ENCODE measurements at regions not wholly inside any gene's neighbourhood (a gene's known extent, or its start where the extent isn't known, plus 50 kb on each side); places are given as distances from the start of the nearest gene placed in this dataset.

DNA sequence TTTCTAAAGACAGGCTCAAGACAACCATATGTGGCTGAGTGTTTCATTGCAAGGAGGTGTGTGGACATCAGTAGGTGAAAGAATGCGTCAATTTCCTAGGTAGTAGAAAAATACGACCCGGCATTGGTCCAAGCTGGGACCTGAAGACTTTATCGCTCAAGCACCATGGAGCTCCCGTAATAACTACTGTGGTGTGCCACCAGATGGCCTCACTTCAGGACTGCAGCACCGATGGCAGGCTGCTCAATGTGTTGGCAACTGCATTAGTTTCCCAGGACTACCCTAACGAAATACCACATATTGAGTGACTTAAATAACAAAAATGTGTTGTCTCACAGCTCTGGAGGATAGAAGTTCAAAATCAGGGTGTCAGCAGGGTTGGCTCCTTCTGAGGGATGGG lies 72.4 kb upstream of the FAT3 start:
- TF ChIP-seq, protein P1, sequence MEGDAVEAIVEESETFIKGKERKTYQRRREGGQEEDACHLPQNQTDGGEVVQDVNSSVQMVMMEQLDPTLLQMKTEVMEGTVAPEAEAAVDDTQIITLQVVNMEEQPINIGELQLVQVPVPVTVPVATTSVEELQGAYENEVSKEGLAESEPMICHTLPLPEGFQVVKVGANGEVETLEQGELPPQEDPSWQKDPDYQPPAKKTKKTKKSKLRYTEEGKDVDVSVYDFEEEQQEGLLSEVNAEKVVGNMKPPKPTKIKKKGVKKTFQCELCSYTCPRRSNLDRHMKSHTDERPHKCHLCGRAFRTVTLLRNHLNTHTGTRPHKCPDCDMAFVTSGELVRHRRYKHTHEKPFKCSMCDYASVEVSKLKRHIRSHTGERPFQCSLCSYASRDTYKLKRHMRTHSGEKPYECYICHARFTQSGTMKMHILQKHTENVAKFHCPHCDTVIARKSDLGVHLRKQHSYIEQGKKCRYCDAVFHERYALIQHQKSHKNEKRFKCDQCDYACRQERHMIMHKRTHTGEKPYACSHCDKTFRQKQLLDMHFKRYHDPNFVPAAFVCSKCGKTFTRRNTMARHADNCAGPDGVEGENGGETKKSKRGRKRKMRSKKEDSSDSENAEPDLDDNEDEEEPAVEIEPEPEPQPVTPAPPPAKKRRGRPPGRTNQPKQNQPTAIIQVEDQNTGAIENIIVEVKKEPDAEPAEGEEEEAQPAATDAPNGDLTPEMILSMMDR (IDR thresholded peaks at IDR 0.05; ENCODE audit: low read depth, low read length, poor library complexity, severe bottlenecking) = no peak
- TF ChIP-seq EZH2phosphoT487 (IDR thresholded peaks at IDR 0.05; ENCODE audit: borderline replicate concordance, low read length) = no peak

Measured in DOHH2 (cell line).